ENCODE measurements at regions not wholly inside any gene's neighbourhood (a gene's known extent, or its start where the extent isn't known, plus 50 kb on each side); places are given as distances from the start of the nearest gene placed in this dataset.

DNA sequence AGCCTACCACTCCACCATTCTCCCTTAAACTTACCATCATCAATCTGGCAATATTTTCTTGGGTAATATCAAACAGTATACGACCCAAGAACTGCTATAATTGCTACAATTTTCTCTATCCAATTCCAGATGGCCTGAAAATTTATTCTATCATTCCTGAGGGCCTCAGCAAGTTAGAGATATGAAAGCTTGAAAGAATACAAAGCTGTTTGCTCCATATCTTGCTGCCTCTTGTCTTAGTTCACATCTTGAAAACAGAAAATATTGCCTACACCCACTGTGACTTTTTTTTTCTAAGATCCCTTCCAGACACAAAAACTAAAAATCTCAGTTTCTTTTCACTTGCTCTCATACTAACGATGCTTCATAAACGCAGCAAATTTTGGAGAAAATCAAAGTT, 898.9 kb downstream of the OTOL1 start:
- CTCF ChIA-PET (ENCODE audit: low intra/inter-chr PET ratio, low total read pairs), result no interaction called here
- Histone ChIP-seq H3K27ac (ENCODE audit: extremely low read length, insufficient read depth, low read length) (no peak overlapping the region), H3K79me2 (ENCODE audit: insufficient read depth, low read length) (no peaks in the 10 kb centered on the region), H4K20me1 (ENCODE audit: insufficient read depth, low read length) (no peaks in the 10 kb centered on the region), H3K27me3 (ENCODE audit: control insufficient read depth in 1 of 2, insufficient read depth in 2 of 2, low read length in 2 of 2) (no peaks in the 10 kb centered on the region), H3K36me3 (replicated peaks in 1 of 2; ENCODE audit: control insufficient read depth in 1 of 2, insufficient read depth in 2 of 2, low read length in 2 of 2) (no peaks in the 10 kb centered on the region), H3K4me2 (ENCODE audit: low read depth, low read length) (no peak overlapping the region), H3K4me3 (replicated peaks in 1 of 3; ENCODE audit: insufficient read depth in 1 of 3, low read depth in 2 of 3, low read length in 3 of 3) (no peak overlapping the region), H3K4me1 (ENCODE audit: insufficient read depth, low read length) (no peaks in the 10 kb centered on the region), H3K9ac (ENCODE audit: insufficient read depth, low read depth, low read length) (no peak overlapping the region), H2AFZ (ENCODE audit: low read length) (no peak overlapping the region), H3K9me3 (ENCODE audit: low read length) (no peaks in the 10 kb centered on the region)
- no peak for FAIRE-seq
- TF ChIP-seq NFATC3 (CRISPR knock-in tag; IDR thresholded peaks at IDR 0.05), result no peak
- no peak for TF ChIP-seq KLF6 (CRISPR knock-in tag; IDR thresholded peaks at IDR 0.05)
- TF ChIP-seq HNRNPUL1 (IDR thresholded peaks at IDR 0.05; ENCODE audit: low read depth, low read length), result no peak
- TF ChIP-seq, protein P1, sequence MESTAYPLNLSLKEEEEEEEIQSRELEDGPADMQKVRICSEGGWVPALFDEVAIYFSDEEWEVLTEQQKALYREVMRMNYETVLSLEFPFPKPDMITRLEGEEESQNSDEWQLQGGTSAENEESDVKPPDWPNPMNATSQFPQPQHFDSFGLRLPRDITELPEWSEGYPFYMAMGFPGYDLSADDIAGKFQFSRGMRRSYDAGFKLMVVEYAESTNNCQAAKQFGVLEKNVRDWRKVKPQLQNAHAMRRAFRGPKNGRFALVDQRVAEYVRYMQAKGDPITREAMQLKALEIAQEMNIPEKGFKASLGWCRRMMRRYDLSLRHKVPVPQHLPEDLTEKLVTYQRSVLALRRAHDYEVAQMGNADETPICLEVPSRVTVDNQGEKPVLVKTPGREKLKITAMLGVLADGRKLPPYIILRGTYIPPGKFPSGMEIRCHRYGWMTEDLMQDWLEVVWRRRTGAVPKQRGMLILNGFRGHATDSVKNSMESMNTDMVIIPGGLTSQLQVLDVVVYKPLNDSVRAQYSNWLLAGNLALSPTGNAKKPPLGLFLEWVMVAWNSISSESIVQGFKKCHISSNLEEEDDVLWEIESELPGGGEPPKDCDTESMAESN (CRISPR knock-in tag; conservative IDR thresholded peaks at IDR 0.05), result no peak
- no peak for TF ChIP-seq ZNF782 (CRISPR knock-in tag; IDR thresholded peaks at IDR 0.05; ENCODE audit: borderline replicate concordance)
- no peak for TF ChIP-seq ZNF747 (CRISPR knock-in tag; IDR thresholded peaks at IDR 0.05; ENCODE audit: borderline replicate concordance)
- TF ChIP-seq HMG20A (CRISPR knock-in tag; IDR thresholded peaks at IDR 0.05; ENCODE audit: borderline replicate concordance), result no peak
- TF ChIP-seq, protein P2, sequence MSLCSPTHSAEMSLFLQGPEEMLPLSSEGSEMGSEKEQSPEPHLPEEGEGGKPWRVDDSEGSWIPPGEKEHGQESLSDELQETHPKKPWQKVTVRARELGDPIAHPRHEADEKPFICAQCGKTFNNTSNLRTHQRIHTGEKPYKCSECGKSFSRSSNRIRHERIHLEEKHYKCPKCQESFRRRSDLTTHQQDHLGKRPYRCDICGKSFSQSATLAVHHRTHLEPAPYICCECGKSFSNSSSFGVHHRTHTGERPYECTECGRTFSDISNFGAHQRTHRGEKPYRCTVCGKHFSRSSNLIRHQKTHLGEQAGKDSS (CRISPR knock-in tag; IDR thresholded peaks at IDR 0.05; ENCODE audit: borderline replicate concordance, low read depth), result no peak
- TF ChIP-seq ZNF572 (CRISPR knock-in tag; IDR thresholded peaks at IDR 0.05), result no peak
- no peak for TF ChIP-seq ZNF737 (CRISPR knock-in tag; IDR thresholded peaks at IDR 0.05; ENCODE audit: borderline replicate concordance)
- no peak for TF ChIP-seq POGZ (CRISPR knock-in tag; IDR thresholded peaks at IDR 0.05)
- no peak for TF ChIP-seq NFE2L2 (IDR thresholded peaks at IDR 0.05; ENCODE audit: low read length)
- no peak for TF ChIP-seq FOSL1 (CRISPR knock-in tag; IDR thresholded peaks at IDR 0.05; ENCODE audit: borderline replicate concordance)
- TF ChIP-seq, protein P3, sequence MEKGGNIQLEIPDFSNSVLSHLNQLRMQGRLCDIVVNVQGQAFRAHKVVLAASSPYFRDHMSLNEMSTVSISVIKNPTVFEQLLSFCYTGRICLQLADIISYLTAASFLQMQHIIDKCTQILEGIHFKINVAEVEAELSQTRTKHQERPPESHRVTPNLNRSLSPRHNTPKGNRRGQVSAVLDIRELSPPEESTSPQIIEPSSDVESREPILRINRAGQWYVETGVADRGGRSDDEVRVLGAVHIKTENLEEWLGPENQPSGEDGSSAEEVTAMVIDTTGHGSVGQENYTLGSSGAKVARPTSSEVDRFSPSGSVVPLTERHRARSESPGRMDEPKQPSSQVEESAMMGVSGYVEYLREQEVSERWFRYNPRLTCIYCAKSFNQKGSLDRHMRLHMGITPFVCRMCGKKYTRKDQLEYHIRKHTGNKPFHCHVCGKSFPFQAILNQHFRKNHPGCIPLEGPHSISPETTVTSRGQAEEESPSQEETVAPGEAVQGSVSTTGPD (CRISPR knock-in tag; IDR thresholded peaks at IDR 0.05), result no peak
- no peak for TF ChIP-seq ZNF629 (CRISPR knock-in tag; conservative IDR thresholded peaks at IDR 0.05)
- no peak for TF ChIP-seq SMARCC2 (IDR thresholded peaks at IDR 0.05)
- TF ChIP-seq, protein P4, sequence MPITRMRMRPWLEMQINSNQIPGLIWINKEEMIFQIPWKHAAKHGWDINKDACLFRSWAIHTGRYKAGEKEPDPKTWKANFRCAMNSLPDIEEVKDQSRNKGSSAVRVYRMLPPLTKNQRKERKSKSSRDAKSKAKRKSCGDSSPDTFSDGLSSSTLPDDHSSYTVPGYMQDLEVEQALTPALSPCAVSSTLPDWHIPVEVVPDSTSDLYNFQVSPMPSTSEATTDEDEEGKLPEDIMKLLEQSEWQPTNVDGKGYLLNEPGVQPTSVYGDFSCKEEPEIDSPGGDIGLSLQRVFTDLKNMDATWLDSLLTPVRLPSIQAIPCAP (CRISPR knock-in tag; IDR thresholded peaks at IDR 0.05; ENCODE audit: low read depth), result no peak
- no peak for TF ChIP-seq ZNF776 (CRISPR knock-in tag; IDR thresholded peaks at IDR 0.05)
- no peak for TF ChIP-seq STAG1 (CRISPR knock-in tag; IDR thresholded peaks at IDR 0.05)
- TF ChIP-seq CEBPG (CRISPR knock-in tag; IDR thresholded peaks at IDR 0.05), result no peak
- POLR2A ChIA-PET, result no interaction called here
- in situ Hi-C loops (cut with HindIII; ENCODE audit: extremely low pct_ligation_motif_present, low pct_unique_long_range_greater_than_20kb) (no loop called here), intact Hi-C loops (cut with micrococcal nuclease; ENCODE audit: unreplicated experiment) (no loop called here)
- ATAC-seq, result no peak
- no peak for DNase-seq (ENCODE audit: low spot score)
- 2% methylated on average over 3 of the region's 3 CpGs for WGBS (ENCODE audit: low lambda C conversion rate)
- BruUV-seq (replicated peaks), result no TSS peak

Measured in HepG2 (cell line).